Prostate gland (tissue), 2 donors: ENCODE measurements at regions not wholly inside any gene's neighbourhood (a gene's known extent, or its start where the extent isn't known, plus 50 kb on each side); places are given as distances from the start of the nearest gene placed in this dataset.

ENCODE experiments used
- DNase-seq: peaks from one replicate; pipeline ENCODE4 v3.0.0-alpha.2; 2019; ENCODE audit warnings: low spot score
- H3K27ac ChIP-seq, 2 donors: fragments of 200-600 bp; sonication (generic); 2 replicates each; pipeline ENCODE4 v1.5.1; 2017 to 2019
- H3K27me3 ChIP-seq: fragments of 200-600 bp; sonication (generic); replicated peaks from 2 replicates; pipeline ENCODE4 v1.5.1; 2019; ENCODE audit not compliant: insufficient read depth
- H3K36me3 ChIP-seq, 2 donors: fragments of 200-600 bp; sonication (generic); 1 replicate in 1 of 2; 2 replicates in 1 of 2; pipeline versions ENCODE4 v1.5.1 to v1.8.1; 2017 to 2019
- H3K4me1 ChIP-seq: fragments of 200-600 bp; sonication (generic); replicated peaks from 2 replicates; pipeline ENCODE4 v1.5.1; 2019
- H3K4me3 ChIP-seq, 2 donors: fragments of 200-600 bp; sonication (generic); 2 replicates each; pipeline ENCODE4 v1.5.1; 2017 to 2019
- H3K9me3 ChIP-seq: fragments of 200-600 bp; sonication (generic); 2 replicates; pipeline ENCODE4 v1.5.1; 2017
- POLR2A ChIP-seq: fragments of 450-650 bp; IDR thresholded peaks from one replicate; pipeline ENCODE4 v1.6.1; 2016; ENCODE audit warnings: antibody characterized with exemption, mild to moderate bottlenecking
- POLR2AphosphoS5 ChIP-seq: sonication (generic); formaldehyde crosslinking; IDR thresholded peaks from one replicate; pipeline ENCODE4 v1.6.1; 2017; ENCODE audit warnings: antibody characterized with exemption
- WGBS: methylation state at CpG from one replicate; pipeline ENCODE4 v1.1.5; 2018; 5-methylcytosine and 5-hydroxymethylcytosine counted together
- intact Hi-C: fragments of 100-400 bp; cut with DNase I; formaldehyde crosslinking; loops from one replicate; pipeline ENCODE4 v1.14.2; 2022
- TF ChIP-seq, protein P1 (sequence below), 4 experiments: fragments of 200-600 bp in 2 of 4; fragments of 450-650 bp in 2 of 4; sonication (generic) in 2 of 4; IDR thresholded peaks; 1 replicate in 3 of 4; 2 replicates in 1 of 4; pipeline ENCODE4 v1.5.1; 2016 to 2019; ENCODE audit warnings: antibody characterized with exemption in 4 of 4, mild to moderate bottlenecking in 2 of 4, moderate library complexity in 2 of 4

DNA sequence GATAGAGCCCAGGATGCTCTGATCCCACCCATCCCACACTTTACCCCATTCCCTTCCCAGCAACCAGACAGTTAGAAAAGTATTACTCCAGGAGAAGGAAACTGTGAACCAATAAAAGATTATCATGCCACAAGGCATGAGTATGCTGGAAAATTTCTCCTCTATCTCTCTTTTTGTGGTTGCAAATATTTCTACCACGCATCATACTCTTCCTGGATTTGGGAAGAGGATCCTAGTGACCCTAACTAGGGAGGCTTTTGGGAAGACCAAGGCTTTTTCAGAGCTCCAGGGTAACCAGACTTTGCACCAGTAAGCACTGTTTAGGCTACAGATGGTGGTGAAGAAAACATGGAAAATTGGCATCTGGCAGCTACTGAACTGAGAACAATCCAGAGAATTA lies 257.6 kb upstream of the CLNK start:
- no peaks in the 10 kb centered on the region for H3K27me3 ChIP-seq
- no peak for TF ChIP-seq POLR2A
- TF ChIP-seq, protein P1, sequence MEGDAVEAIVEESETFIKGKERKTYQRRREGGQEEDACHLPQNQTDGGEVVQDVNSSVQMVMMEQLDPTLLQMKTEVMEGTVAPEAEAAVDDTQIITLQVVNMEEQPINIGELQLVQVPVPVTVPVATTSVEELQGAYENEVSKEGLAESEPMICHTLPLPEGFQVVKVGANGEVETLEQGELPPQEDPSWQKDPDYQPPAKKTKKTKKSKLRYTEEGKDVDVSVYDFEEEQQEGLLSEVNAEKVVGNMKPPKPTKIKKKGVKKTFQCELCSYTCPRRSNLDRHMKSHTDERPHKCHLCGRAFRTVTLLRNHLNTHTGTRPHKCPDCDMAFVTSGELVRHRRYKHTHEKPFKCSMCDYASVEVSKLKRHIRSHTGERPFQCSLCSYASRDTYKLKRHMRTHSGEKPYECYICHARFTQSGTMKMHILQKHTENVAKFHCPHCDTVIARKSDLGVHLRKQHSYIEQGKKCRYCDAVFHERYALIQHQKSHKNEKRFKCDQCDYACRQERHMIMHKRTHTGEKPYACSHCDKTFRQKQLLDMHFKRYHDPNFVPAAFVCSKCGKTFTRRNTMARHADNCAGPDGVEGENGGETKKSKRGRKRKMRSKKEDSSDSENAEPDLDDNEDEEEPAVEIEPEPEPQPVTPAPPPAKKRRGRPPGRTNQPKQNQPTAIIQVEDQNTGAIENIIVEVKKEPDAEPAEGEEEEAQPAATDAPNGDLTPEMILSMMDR (IDR thresholded peaks at IDR 0.05) = no peak
- TF ChIP-seq POLR2AphosphoS5 = no peak
- H3K4me3 ChIP-seq = no peak overlapping the region
- no peaks in the 10 kb centered on the region for H3K9me3 ChIP-seq
- intact Hi-C loops = no loop called here
- WGBS = 97% methylated on average over 1 of the region's 1 CpG
- no peaks in the 10 kb centered on the region for H3K36me3 ChIP-seq
- no peaks in the 10 kb centered on the region for H3K4me1 ChIP-seq
- DNase-seq = no peak
- H3K27ac ChIP-seq = no peak overlapping the region

DNA sequence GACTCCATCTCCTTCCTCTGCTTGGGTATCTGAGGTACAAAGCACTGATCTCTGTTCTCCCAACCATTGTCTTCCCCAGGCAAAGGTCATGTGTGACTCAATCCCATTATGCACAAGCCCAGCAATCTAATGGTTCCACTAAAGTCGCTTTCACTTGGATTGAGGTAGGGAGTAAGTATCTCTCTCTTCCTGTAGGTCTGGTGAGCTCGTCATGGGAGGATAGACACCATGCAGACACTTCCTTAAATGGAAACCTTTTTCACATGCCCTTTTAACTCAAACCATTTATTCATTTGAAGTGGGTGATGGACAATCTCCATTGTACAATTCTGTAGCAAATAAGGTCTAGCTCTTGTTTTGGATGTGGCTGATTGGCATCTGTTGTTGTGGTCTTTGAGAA lies 245.2 kb upstream of the CLNK start:
- Histone ChIP-seq H3K4me3 (no peak overlapping the region), H3K36me3 (no peaks in the 10 kb centered on the region), H3K27ac (no peak overlapping the region), H3K27me3 (no peaks in the 10 kb centered on the region), H3K9me3 (no peaks in the 10 kb centered on the region), H3K4me1 (no peaks in the 10 kb centered on the region)
- intact Hi-C loops = no loop called here
- no peak for DNase-seq
- 97% methylated on average over 2 of the region's 2 CpGs for WGBS
- no peak for TF ChIP-seq POLR2AphosphoS5
- TF ChIP-seq, protein P1 (IDR thresholded peaks at IDR 0.05) = no peak
- TF ChIP-seq POLR2A = no peak

- no peak for TF ChIP-seq POLR2A
- TF ChIP-seq, protein P1 (IDR thresholded peaks at IDR 0.05) = no peak
- TF ChIP-seq POLR2AphosphoS5 = no peak
- Histone ChIP-seq H3K27ac (no peak overlapping the region), H3K27me3 (no peaks in the 10 kb centered on the region), H3K36me3 (no peaks in the 10 kb centered on the region), H3K4me3 (no peak overlapping the region), H3K4me1 (no peaks in the 10 kb centered on the region), H3K9me3 (no peaks in the 10 kb centered on the region)
- DNase-seq = no peak
- WGBS = 90% methylated on average over 3 of the region's 3 CpGs
- intact Hi-C loops = no loop called here
Measured at GRCh38 chr4:10925996-10926395, 241.4 kb upstream of the CLNK start.

- Histone ChIP-seq H3K9me3 (no peaks in the 10 kb centered on the region), H3K4me3 (no peak overlapping the region), H3K4me1 (no peaks in the 10 kb centered on the region), H3K27ac (no peak overlapping the region), H3K27me3 (no peaks in the 10 kb centered on the region), H3K36me3 (no peaks in the 10 kb centered on the region)
- DNase-seq = no peak
- 64% methylated on average over 3 of the region's 3 CpGs for WGBS
- intact Hi-C loops = no loop called here
- TF ChIP-seq POLR2A (no peak), POLR2AphosphoS5 (no peak)
- TF ChIP-seq, protein P1 (IDR thresholded peaks at IDR 0.05) = no peak
Measured at GRCh38 chr4:10924274-10924673, 239.7 kb upstream of the CLNK start.

DNA sequence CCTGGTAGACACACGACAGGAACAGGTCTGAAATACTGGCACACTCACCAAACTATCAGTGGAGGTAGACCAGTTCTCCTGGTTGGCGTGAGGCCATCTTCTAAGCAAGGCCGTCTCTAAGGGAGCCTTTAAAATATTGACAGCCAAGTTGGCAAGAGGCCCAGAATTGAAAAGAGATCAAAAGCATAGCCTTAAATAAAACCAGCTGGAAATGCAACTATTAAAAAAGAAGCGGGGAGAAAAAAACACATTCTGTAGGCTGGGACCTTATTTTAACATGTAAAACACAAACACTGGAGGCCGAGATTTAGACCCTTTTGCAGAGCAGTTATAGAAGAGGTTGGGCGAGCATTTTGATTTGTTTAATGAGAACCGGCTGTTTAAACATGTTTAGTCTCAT lies 233.0 kb upstream of the CLNK start:
- intact Hi-C loops = no loop called here
- DNase-seq = peak; percentile 46
- Histone ChIP-seq H3K9me3 (no peaks in the 10 kb centered on the region), H3K36me3 (no peaks in the 10 kb centered on the region), H3K4me3 (no peak overlapping the region), H3K27ac (no peak overlapping the region), H3K27me3 (no peaks in the 10 kb centered on the region), H3K4me1 (no peaks in the 10 kb centered on the region)
- WGBS = 12% methylated on average over 7 of the region's 7 CpGs
- TF ChIP-seq POLR2A (no peak), POLR2AphosphoS5 (no peak)
- TF ChIP-seq, protein P1 (IDR thresholded peaks at IDR 0.05) = no peak
